Loucy (cell line): ENCODE measurements at regions not wholly inside any gene's neighbourhood (a gene's known extent, or its start where the extent isn't known, plus 50 kb on each side); places are given as distances from the start of the nearest gene placed in this dataset.

Source experiments
- CTCF ChIP-seq: fragments of 200-600 bp; sonication (generic); conservative IDR thresholded peaks from 2 replicates; pipeline ENCODE4 v1.5.1; 2014; ENCODE audit warnings: mild to moderate bottlenecking, antibody characterized with exemption, low read length
- EZH2phosphoT487 ChIP-seq: fragments of 200-600 bp; IDR thresholded peaks from 2 replicates; pipeline ENCODE4 v1.6.1; 2018; ENCODE audit warnings: antibody characterized with exemption, mild to moderate bottlenecking, moderate library complexity, borderline replicate concordance

- TF ChIP-seq CTCF (no peak), EZH2phosphoT487 (no peak)
Measured at GRCh38 chr2:183671233-183671632, 547.0 kb downstream of the NUP35 start.
